HEK293 (cell line): ENCODE measurements at regions not wholly inside any gene's neighbourhood (a gene's known extent, or its start where the extent isn't known, plus 50 kb on each side); places are given as distances from the start of the nearest gene placed in this dataset.
"Not testable (repeated sequence)": the region's sequence is repeated elsewhere in the genome, so short reads cannot be mapped to it uniquely, and the experiment has no call there.

Source experiments
- CTCF ChIA-PET: fragments of 350-600 bp; formaldehyde crosslinking; extraction: SDS; loops from one replicate; lab custom pipeline; 2021; ENCODE audit warnings: antibody characterized with exemption; lab: Yijun Ruan, JAX
- POLR2A ChIA-PET: fragments of 300-600 bp; formaldehyde crosslinking; extraction: SDS; loops from one replicate; lab custom pipeline; 2020; ENCODE audit warnings: antibody characterized with exemption, inconsistent platforms; lab: Yijun Ruan, JAX
- H3K27ac ChIP-seq: fragments of 200-500 bp; sonication (Bioruptor generic); 2 replicates; pipeline ENCODE4 v1.5.1; 2014; ENCODE audit warnings: low read depth, low read length, control low read depth, inconsistent platforms; ENCODE audit errors: extremely low read depth
- H3K36me3 ChIP-seq, 2 experiments: fragments of 200-500 bp in 1 of 2; sonication (Bioruptor generic) in 1 of 2; 1 replicate in 1 of 2; 2 replicates in 1 of 2; pipeline ENCODE4 v1.5.1; 2014 to 2017; ENCODE audit warnings: inconsistent platforms in 2 of 2, low read length in 2 of 2; ENCODE audit not compliant: control insufficient read depth in 2 of 2, insufficient read depth in 1 of 2
- H3K4me1 ChIP-seq: fragments of 200-500 bp; sonication (Bioruptor generic); 2 replicates; pipeline ENCODE4 v1.5.1; 2014; ENCODE audit warnings: mild to moderate bottlenecking, low read length, inconsistent platforms; ENCODE audit not compliant: control insufficient read depth, insufficient read depth
- H3K4me3 ChIP-seq: 2 replicates; pipeline ENCODE4 v1.5.1; 2011; ENCODE audit warnings: low read depth, mild to moderate bottlenecking, control low read depth, low read length, moderate library complexity
- H3K9me3 ChIP-seq: fragments of 200-500 bp; sonication (Bioruptor generic); 2 replicates; pipeline ENCODE4 v1.5.1; 2014; ENCODE audit warnings: low read depth, low read length, inconsistent platforms; ENCODE audit not compliant: control insufficient read depth, insufficient read depth
- GLI2 ChIP-seq: fragments of 450-650 bp; formaldehyde crosslinking; IDR thresholded peaks from 2 replicates; pipeline ENCODE4; 2017; ENCODE audit warnings: missing biosample characterization, missing genetic modification characterization, low read depth, borderline replicate concordance
- HOXC10 ChIP-seq: sonication (generic); formaldehyde crosslinking; IDR thresholded peaks from 2 replicates; pipeline ENCODE4 v1.8.1; 2023; ENCODE audit warnings: mild to moderate bottlenecking, missing genetic modification reagents
- KLF10 ChIP-seq: fragments of 450-650 bp; IDR thresholded peaks from 2 replicates; pipeline ENCODE4 v1.5.1; 2018; ENCODE audit warnings: missing biosample characterization, mild to moderate bottlenecking, missing genetic modification characterization
- KLF16 ChIP-seq: fragments of 450-650 bp; formaldehyde crosslinking; IDR thresholded peaks from 2 replicates; pipeline ENCODE4 v1.5.1; 2017; ENCODE audit warnings: missing biosample characterization, missing genetic modification characterization
- KLF7 ChIP-seq: fragments of 450-650 bp; formaldehyde crosslinking; IDR thresholded peaks from 2 replicates; pipeline ENCODE4 v1.5.1; 2016; ENCODE audit warnings: missing biosample characterization, missing genetic modification characterization, borderline replicate concordance
- OVOL3 ChIP-seq: fragments of 450-650 bp; formaldehyde crosslinking; IDR thresholded peaks from 2 replicates; pipeline ENCODE4 v1.5.1; 2016; ENCODE audit warnings: missing biosample characterization, missing genetic modification characterization
- PRDM4 ChIP-seq: fragments of 450-650 bp; formaldehyde crosslinking; IDR thresholded peaks from 2 replicates; pipeline ENCODE4 v1.5.1; 2017; ENCODE audit warnings: missing biosample characterization, missing genetic modification characterization
- SALL2 ChIP-seq: fragments of 450-650 bp; formaldehyde crosslinking; IDR thresholded peaks from 2 replicates; pipeline ENCODE4 v1.5.0; 2017; ENCODE audit warnings: missing biosample characterization, mild to moderate bottlenecking, missing genetic modification characterization, borderline replicate concordance
- SP3 ChIP-seq: fragments of 450-650 bp; formaldehyde crosslinking; IDR thresholded peaks from 2 replicates; pipeline ENCODE4 v1.5.1; 2016; ENCODE audit warnings: missing biosample characterization, missing genetic modification characterization
- ZFP3 ChIP-seq: fragments of 450-650 bp; formaldehyde crosslinking; IDR thresholded peaks from 2 replicates; pipeline ENCODE4 v1.5.1; 2016; ENCODE audit warnings: low read depth, missing biosample characterization, missing genetic modification characterization
- ZNF146 ChIP-seq: fragments of 450-650 bp; formaldehyde crosslinking; IDR thresholded peaks from 2 replicates; pipeline ENCODE4 v1.5.1; 2016; ENCODE audit warnings: missing biosample characterization, missing genetic modification characterization
- ZNF302 ChIP-seq: fragments of 450-650 bp; formaldehyde crosslinking; IDR thresholded peaks from 2 replicates; pipeline ENCODE4 v1.5.1; 2016; ENCODE audit warnings: missing biosample characterization, missing genetic modification characterization, low read depth
- ZNF549 ChIP-seq: fragments of 450-650 bp; IDR thresholded peaks from 2 replicates; pipeline ENCODE4 v1.5.1; 2018; ENCODE audit warnings: missing biosample characterization, missing genetic modification characterization, mild to moderate bottlenecking, inconsistent platforms, moderate library complexity
- ZNF571 ChIP-seq: fragments of 450-650 bp; formaldehyde crosslinking; IDR thresholded peaks from 2 replicates; pipeline ENCODE4 v1.5.0; 2017; ENCODE audit warnings: missing biosample characterization, missing genetic modification characterization
- ZNF664 ChIP-seq: fragments of 450-650 bp; formaldehyde crosslinking; IDR thresholded peaks from 2 replicates; pipeline ENCODE4 v1.5.1; 2016; ENCODE audit warnings: missing biosample characterization, missing genetic modification characterization
- ZNF785 ChIP-seq: fragments of 450-650 bp; formaldehyde crosslinking; IDR thresholded peaks from 2 replicates; pipeline ENCODE4 v1.5.1; 2016; ENCODE audit warnings: missing biosample characterization, missing genetic modification characterization
- ZNF837 ChIP-seq: fragments of 450-650 bp; formaldehyde crosslinking; IDR thresholded peaks from 2 replicates; pipeline ENCODE4 v1.5.1; 2016; ENCODE audit warnings: missing biosample characterization, missing genetic modification characterization
- TF ChIP-seq, protein P1 (sequence below): fragments of 450-650 bp; formaldehyde crosslinking; IDR thresholded peaks from 2 replicates; pipeline ENCODE4 v1.5.1; 2016; ENCODE audit warnings: missing biosample characterization, missing genetic modification characterization
- TF ChIP-seq, protein P2 (sequence below): fragments of 450-650 bp; formaldehyde crosslinking; IDR thresholded peaks from 2 replicates; pipeline ENCODE4 v1.5.1; 2016; ENCODE audit warnings: missing biosample characterization, missing genetic modification characterization
- TF ChIP-seq, protein P3 (sequence below): IDR thresholded peaks from 2 replicates; pipeline ENCODE4 v1.6.1; 2011; ENCODE audit warnings: mild to moderate bottlenecking, low read depth, low read length, borderline replicate concordance
- TF ChIP-seq, protein P4 (sequence below): fragments of 450-650 bp; IDR thresholded peaks from 2 replicates; pipeline ENCODE4 v1.5.1; 2018; ENCODE audit warnings: missing biosample characterization, missing genetic modification characterization

DNA sequence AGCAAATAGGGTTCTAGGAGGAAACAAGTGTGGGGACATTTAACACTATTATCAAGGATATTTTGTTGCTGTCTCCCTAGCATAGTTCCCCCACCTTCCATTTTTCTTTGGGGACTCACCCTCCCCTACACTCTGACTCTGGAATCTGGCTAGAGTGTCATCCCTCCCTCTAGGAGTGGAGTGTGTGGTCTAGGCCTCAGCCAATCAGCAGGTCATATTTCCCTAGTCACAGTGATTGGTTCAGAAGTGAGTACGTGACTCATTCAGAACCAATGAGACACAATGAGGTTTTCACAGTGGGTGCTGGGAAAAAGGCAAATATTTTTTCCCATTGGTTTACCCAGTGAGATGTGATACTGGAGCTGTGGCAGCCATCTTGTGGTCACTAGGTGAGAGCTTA, 234.4 kb downstream of the SHQ1 start (continued):
- TF ChIP-seq, protein P1, sequence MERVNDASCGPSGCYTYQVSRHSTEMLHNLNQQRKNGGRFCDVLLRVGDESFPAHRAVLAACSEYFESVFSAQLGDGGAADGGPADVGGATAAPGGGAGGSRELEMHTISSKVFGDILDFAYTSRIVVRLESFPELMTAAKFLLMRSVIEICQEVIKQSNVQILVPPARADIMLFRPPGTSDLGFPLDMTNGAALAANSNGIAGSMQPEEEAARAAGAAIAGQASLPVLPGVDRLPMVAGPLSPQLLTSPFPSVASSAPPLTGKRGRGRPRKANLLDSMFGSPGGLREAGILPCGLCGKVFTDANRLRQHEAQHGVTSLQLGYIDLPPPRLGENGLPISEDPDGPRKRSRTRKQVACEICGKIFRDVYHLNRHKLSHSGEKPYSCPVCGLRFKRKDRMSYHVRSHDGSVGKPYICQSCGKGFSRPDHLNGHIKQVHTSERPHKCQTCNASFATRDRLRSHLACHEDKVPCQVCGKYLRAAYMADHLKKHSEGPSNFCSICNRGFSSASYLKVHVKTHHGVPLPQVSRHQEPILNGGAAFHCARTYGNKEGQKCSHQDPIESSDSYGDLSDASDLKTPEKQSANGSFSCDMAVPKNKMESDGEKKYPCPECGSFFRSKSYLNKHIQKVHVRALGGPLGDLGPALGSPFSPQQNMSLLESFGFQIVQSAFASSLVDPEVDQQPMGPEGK (tag by site-specific recombination): no peak
- no peak for TF ChIP-seq ZNF571 (tag by site-specific recombination)
- no peak for TF ChIP-seq ZNF837 (tag by site-specific recombination)
- no peak for TF ChIP-seq ZNF302 (tag by site-specific recombination)
- no peak for TF ChIP-seq KLF10 (tag by site-specific recombination)
- TF ChIP-seq ZNF549 (tag by site-specific recombination): no peak
- TF ChIP-seq KLF16 (tag by site-specific recombination): no peak
- TF ChIP-seq KLF7 (tag by site-specific recombination): no peak
- no peak for TF ChIP-seq ZNF785 (tag by site-specific recombination)

DNA sequence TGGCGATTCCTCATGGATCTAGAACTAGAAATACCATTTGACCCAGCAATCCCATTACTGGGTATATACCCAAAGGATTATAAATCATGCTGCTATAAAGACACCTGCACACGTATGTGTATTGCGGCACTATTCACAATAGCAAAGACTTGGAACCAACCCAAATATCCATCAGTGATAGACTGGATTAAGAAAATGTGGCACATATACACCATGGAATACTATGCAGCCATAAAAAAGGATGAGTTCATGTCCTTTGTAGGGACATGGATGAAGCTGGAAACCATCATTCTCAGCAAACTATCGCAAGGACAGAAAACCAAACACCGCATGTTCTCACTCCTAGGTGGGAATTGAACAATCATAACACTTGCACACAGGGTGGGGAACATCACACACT, 239.1 kb downstream of the SHQ1 start:
- H3K9me3 ChIP-seq, H3K27ac ChIP-seq, CTCF ChIA-PET, H3K36me3 ChIP-seq, H3K4me1 ChIP-seq, H3K4me3 ChIP-seq, POLR2A ChIA-PET: not testable (repeated sequence)
- peak; percentile 54 for TF ChIP-seq ZNF146 (tag by site-specific recombination)

DNA sequence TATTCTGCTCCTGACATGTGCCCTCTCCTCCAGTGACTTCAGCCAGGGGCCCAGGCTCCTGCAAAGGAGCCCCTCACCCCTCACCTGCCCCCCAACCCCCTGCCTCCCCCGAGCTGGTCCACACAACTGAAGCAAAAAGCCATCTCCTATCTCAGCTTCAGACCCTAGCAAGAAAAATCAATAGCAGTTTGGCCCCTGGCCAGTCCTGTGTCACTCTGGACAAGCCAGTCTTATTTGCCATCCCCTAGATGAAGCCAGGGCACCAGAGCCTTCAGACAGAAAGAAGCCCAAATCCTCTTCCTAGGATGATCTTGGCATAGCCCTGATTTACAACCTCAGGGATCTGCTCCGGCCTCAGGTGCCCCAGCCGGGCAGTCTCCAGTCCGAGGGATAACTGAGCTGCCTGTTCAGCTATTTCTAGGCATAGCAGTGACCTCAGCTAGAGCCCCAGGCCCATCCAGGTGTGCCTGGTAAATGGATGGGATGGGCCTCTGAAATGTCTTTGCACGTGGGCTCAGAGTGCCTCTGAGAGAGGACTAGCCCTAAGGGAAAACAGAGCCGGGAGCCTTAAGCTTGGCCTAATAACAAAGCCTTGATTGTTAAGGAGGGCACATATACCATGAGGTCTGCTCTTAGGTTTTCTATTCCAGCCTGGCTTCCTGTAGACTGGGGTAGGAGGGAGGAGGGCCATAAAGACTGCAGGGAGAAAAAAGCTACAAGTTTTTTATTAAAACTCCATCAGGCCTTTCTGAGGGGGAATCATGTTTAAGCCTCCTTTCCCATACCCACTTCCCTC, 242.0 kb downstream of the SHQ1 start:
- ChIA-PET CTCF (interaction anchor here (0.6 kb wide), 1 partner anchor 221 kb away, joined by 3 read pairs; no protein-coding TSS in a partner anchor), POLR2A (no interaction called here)
- Histone ChIP-seq H3K4me1 (no peaks in the 10 kb centered on the region), H3K36me3 (no peaks in the 10 kb centered on the region), H3K27ac (no peak overlapping the region), H3K9me3 (no peaks in the 10 kb centered on the region), H3K4me3 (no peak overlapping the region)
- TF ChIP-seq SP3 (tag by site-specific recombination): no peak
- no peak for TF ChIP-seq HOXC10 (CRISPR knock-in tag)
- no peak for TF ChIP-seq SALL2 (tag by site-specific recombination)
- TF ChIP-seq, protein P2, sequence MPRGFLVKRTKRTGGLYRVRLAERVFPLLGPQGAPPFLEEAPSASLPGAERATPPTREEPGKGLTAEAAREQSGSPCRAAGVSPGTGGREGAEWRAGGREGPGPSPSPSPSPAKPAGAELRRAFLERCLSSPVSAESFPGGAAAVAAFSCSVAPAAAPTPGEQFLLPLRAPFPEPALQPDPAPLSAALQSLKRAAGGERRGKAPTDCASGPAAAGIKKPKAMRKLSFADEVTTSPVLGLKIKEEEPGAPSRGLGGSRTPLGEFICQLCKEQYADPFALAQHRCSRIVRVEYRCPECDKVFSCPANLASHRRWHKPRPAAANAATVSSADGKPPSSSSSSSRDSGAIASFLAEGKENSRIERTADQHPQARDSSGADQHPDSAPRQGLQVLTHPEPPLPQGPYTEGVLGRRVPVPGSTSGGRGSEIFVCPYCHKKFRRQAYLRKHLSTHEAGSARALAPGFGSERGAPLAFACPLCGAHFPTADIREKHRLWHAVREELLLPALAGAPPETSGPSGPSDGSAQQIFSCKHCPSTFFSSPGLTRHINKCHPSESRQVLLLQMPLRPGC (tag by site-specific recombination): no peak
- TF ChIP-seq, protein P3, sequence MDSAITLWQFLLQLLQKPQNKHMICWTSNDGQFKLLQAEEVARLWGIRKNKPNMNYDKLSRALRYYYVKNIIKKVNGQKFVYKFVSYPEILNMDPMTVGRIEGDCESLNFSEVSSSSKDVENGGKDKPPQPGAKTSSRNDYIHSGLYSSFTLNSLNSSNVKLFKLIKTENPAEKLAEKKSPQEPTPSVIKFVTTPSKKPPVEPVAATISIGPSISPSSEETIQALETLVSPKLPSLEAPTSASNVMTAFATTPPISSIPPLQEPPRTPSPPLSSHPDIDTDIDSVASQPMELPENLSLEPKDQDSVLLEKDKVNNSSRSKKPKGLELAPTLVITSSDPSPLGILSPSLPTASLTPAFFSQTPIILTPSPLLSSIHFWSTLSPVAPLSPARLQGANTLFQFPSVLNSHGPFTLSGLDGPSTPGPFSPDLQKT: no peak

DNA sequence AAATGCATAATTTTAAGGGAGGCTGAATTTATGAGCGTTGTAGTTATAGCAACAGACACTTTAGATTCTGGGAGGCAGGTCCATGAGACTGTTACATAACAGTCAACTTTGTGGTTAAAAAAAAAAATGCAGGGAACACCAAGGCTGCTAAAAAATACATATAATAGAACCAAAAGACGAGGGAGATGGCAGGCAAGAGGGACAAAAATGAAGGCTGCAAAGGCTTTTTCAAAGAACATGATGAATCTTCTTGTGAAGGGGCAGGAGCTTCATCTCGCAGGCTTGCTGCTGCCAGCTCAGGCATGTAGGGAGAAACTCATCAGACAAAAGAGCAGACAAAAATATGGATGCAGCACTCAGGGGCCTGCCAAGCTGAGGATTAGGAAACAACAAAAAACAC, 243.9 kb downstream of the SHQ1 start:
- Histone ChIP-seq H3K27ac (no peak overlapping the region), H3K4me1 (no peaks in the 10 kb centered on the region), H3K9me3 (no peaks in the 10 kb centered on the region), H3K36me3 (no peaks in the 10 kb centered on the region), H3K4me3 (no peak overlapping the region)
- ChIA-PET CTCF (interaction anchor here (0.7 kb wide), 1 partner anchor 201 kb away, joined by 3 read pairs; no protein-coding TSS in a partner anchor), POLR2A (no interaction called here)
- TF ChIP-seq ZFP3 (tag by site-specific recombination) (no peak), ZNF664 (tag by site-specific recombination) (no peak), OVOL3 (no peak), GLI2 (tag by site-specific recombination) (no peak), PRDM4 (tag by site-specific recombination) (no peak)
- TF ChIP-seq, protein P4, sequence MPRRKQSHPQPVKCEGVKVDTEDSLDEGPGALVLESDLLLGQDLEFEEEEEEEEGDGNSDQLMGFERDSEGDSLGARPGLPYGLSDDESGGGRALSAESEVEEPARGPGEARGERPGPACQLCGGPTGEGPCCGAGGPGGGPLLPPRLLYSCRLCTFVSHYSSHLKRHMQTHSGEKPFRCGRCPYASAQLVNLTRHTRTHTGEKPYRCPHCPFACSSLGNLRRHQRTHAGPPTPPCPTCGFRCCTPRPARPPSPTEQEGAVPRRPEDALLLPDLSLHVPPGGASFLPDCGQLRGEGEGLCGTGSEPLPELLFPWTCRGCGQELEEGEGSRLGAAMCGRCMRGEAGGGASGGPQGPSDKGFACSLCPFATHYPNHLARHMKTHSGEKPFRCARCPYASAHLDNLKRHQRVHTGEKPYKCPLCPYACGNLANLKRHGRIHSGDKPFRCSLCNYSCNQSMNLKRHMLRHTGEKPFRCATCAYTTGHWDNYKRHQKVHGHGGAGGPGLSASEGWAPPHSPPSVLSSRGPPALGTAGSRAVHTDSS (tag by site-specific recombination): no peak
